ENCODE measurements at regions not wholly inside any gene's neighbourhood (a gene's known extent, or its start where the extent isn't known, plus 50 kb on each side); places are given as distances from the start of the nearest gene placed in this dataset.

GRCh38 chr13:47463002-47463401 is 538.1 kb downstream of the SUCLA2 start:
- Histone ChIP-seq H3K9me3 (no peaks in the 10 kb centered on the region), H3K36me3 (no peaks in the 10 kb centered on the region), H3K4me1 (no peaks in the 10 kb centered on the region), H3K4me3 (no peak overlapping the region), H3K27me3 (no peaks in the 10 kb centered on the region), H3K27ac (no peak overlapping the region)
- TF ChIP-seq POLR2AphosphoS5 (IDR thresholded peaks at IDR 0.05), result no peak
- intact Hi-C loops (cut with DNase I), result no loop called here
- DNase-seq, result no peak
- 77 to 87% methylated on average over 2 of the region's 2 CpGs for WGBS, 2 donors

GRCh38 chr13:47461816-47462215 is 539.3 kb downstream of the SUCLA2 start:
- H3K9me3 ChIP-seq, result no peaks in the 10 kb centered on the region
- no peak overlapping the region for H3K4me3 ChIP-seq
- TF ChIP-seq EP300 (IDR thresholded peaks at IDR 0.05), result no peak
- no peak for TF ChIP-seq CTCF (IDR thresholded peaks at IDR 0.05)
- no peak for TF ChIP-seq POLR2A (IDR thresholded peaks at IDR 0.05)
- no peak for TF ChIP-seq POLR2AphosphoS5 (IDR thresholded peaks at IDR 0.05)
- no peak overlapping the region for H3K27ac ChIP-seq
- intact Hi-C loops (cut with DNase I), result no loop called here
- H3K4me1 ChIP-seq, result no peaks in the 10 kb centered on the region
- WGBS, 2 donors, result 82 to 92% methylated on average over 1 of the region's 1 CpG
- DNase-seq, result no peak
- no peaks in the 10 kb centered on the region for H3K27me3 ChIP-seq
- H3K36me3 ChIP-seq, result no peaks in the 10 kb centered on the region

- DNase-seq, result no peak
- Histone ChIP-seq H3K36me3 (no peaks in the 10 kb centered on the region), H3K27ac (no peak overlapping the region), H3K9me3 (no peaks in the 10 kb centered on the region), H3K4me1 (no peaks in the 10 kb centered on the region), H3K4me3 (no peak overlapping the region), H3K27me3 (no peaks in the 10 kb centered on the region)
- intact Hi-C loops (cut with DNase I), result no loop called here
- no peak for TF ChIP-seq EP300 (IDR thresholded peaks at IDR 0.05)
- TF ChIP-seq POLR2A (IDR thresholded peaks at IDR 0.05), result no peak
- TF ChIP-seq POLR2AphosphoS5 (IDR thresholded peaks at IDR 0.05), result no peak
- no peak for TF ChIP-seq CTCF (IDR thresholded peaks at IDR 0.05)
- 35 to 51% methylated on average over 2 of the region's 2 CpGs for WGBS, 2 donors
Observed at GRCh38 chr13:47459512-47459911, 541.6 kb downstream of the SUCLA2 start.

- no peak for TF ChIP-seq CTCF (IDR thresholded peaks at IDR 0.05)
- TF ChIP-seq EP300 (IDR thresholded peaks at IDR 0.05), result no peak
- no peak for TF ChIP-seq POLR2A (IDR thresholded peaks at IDR 0.05)
- TF ChIP-seq POLR2AphosphoS5 (IDR thresholded peaks at IDR 0.05), result no peak
- Histone ChIP-seq H3K4me3 (no peak overlapping the region), H3K9me3 (no peaks in the 10 kb centered on the region), H3K4me1 (no peaks in the 10 kb centered on the region), H3K36me3 (no peaks in the 10 kb centered on the region), H3K27ac (no peak overlapping the region), H3K27me3 (no peaks in the 10 kb centered on the region)
- intact Hi-C loops (cut with DNase I), result no loop called here
- DNase-seq, result no peak
Observed at GRCh38 chr13:47457626-47458025, 543.4 kb downstream of the SUCLA2 start.

DNA sequence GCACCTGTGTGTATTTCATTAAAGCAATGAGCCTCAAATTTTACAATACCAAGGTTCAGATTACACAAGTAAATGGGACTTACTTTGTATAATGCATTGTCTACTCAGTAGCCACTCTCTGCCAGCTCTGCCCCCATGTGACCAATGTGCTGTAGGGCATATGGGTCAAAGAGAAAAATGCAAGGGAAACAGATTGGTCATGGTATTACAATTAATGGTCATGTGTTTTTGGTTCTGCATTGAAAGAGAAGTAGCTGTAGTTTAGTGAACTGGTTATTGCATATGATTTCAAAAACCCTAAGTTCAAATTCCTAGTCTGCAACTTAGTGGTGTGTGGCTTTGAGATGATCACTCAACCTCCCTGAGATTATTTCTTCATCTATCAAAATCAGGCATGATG is 545.4 kb downstream of the SUCLA2 start:
- Histone ChIP-seq H3K36me3 (no peaks in the 10 kb centered on the region), H3K27me3 (no peaks in the 10 kb centered on the region), H3K4me1 (no peaks in the 10 kb centered on the region), H3K9me3 (no peaks in the 10 kb centered on the region), H3K4me3 (no peak overlapping the region), H3K27ac (no peak overlapping the region)
- DNase-seq, result no peak
- intact Hi-C loops (cut with DNase I), result no loop called here
- no peak for TF ChIP-seq EP300 (IDR thresholded peaks at IDR 0.05)
- no peak for TF ChIP-seq CTCF (IDR thresholded peaks at IDR 0.05)
- no peak for TF ChIP-seq POLR2A (IDR thresholded peaks at IDR 0.05)
- no peak for TF ChIP-seq POLR2AphosphoS5 (IDR thresholded peaks at IDR 0.05)

Data from sigmoid colon (tissue), 6 donors.